Neuronal stem cell (in vitro differentiated cells): ENCODE measurements at regions not wholly inside any gene's neighbourhood (a gene's known extent, or its start where the extent isn't known, plus 50 kb on each side); places are given as distances from the start of the nearest gene placed in this dataset.
A peak's percentile ranks its signal among the peaks of the same experiment; 100 is the strongest.

ENCODE experiments used
- DNase-seq: peaks from one replicate; pipeline ENCODE4 v3.0.0-alpha.2; 2013; ENCODE audit warnings: low spot score
- H2AFZ ChIP-seq: one replicate; pipeline ENCODE4 v1.6.1; 2013; ENCODE audit warnings: mild to moderate bottlenecking, low read length, inconsistent platforms
- H2AK5ac ChIP-seq: 2 replicates; pipeline ENCODE4 v1.6.1; 2013; ENCODE audit warnings: low read depth, mild to moderate bottlenecking, inconsistent platforms, low read length, moderate library complexity, mixed read lengths
- H2BK120ac ChIP-seq: 2 replicates; pipeline ENCODE4 v1.6.1; 2013; ENCODE audit warnings: low read depth, mild to moderate bottlenecking, inconsistent platforms, low read length, moderate library complexity, mixed read lengths
- H2BK12ac ChIP-seq: one replicate; pipeline ENCODE4 v1.6.1; 2013; ENCODE audit warnings: low read length, inconsistent platforms
- H2BK15ac ChIP-seq: 2 replicates; pipeline ENCODE4 v1.6.1; 2013; ENCODE audit warnings: mild to moderate bottlenecking, low read length, inconsistent platforms, mixed read lengths
- H2BK5ac ChIP-seq: one replicate; pipeline ENCODE4 v1.6.1; 2013; ENCODE audit warnings: inconsistent platforms, mild to moderate bottlenecking, low read length, moderate library complexity
- H3K14ac ChIP-seq: one replicate; pipeline ENCODE4 v1.6.1; 2013; ENCODE audit warnings: low read length, inconsistent platforms
- H3K18ac ChIP-seq: 2 replicates; pipeline ENCODE4 v1.6.1; 2013; ENCODE audit warnings: low read length, inconsistent platforms
- H3K23ac ChIP-seq: 2 replicates; pipeline ENCODE4 v1.6.1; 2013; ENCODE audit warnings: low read depth, mild to moderate bottlenecking, mixed read lengths, low read length, inconsistent platforms; ENCODE audit not compliant: poor library complexity
- H3K27ac ChIP-seq: replicated peaks from 3 replicates; pipeline ENCODE4 v1.5.1; 2013; ENCODE audit warnings: low read length, inconsistent platforms
- H3K27me3 ChIP-seq, 3 experiments: 2 replicates each; pipeline ENCODE4 v1.6.1; 2013; ENCODE audit warnings: low read length in 3 of 3, mild to moderate bottlenecking in 2 of 3, inconsistent platforms in 1 of 3, low read depth in 1 of 3, mixed read lengths in 1 of 3, moderate library complexity in 1 of 3; ENCODE audit not compliant: control insufficient read depth in 3 of 3, insufficient read depth in 3 of 3
- H3K36me3 ChIP-seq, 2 donors: replicated peaks in 1 of 2; 2 replicates each; pipeline ENCODE4 v1.6.1; 2013; ENCODE audit warnings: low read length in 2 of 2; ENCODE audit not compliant: control insufficient read depth in 2 of 2, insufficient read depth in 2 of 2
- H3K4ac ChIP-seq: 2 replicates; pipeline ENCODE4 v1.6.1; 2013; ENCODE audit warnings: inconsistent platforms, mild to moderate bottlenecking, low read length, moderate library complexity
- H3K4me1 ChIP-seq, 2 donors: 1 replicate in 1 of 2; 2 replicates in 1 of 2; pipeline ENCODE4 v1.6.1; 2013; ENCODE audit warnings: low read length in 2 of 2, low read depth in 1 of 2; ENCODE audit not compliant: control insufficient read depth in 2 of 2, insufficient read depth in 1 of 2
- H3K4me2 ChIP-seq: one replicate; pipeline ENCODE4 v1.6.1; 2013; ENCODE audit warnings: mild to moderate bottlenecking, low read length, inconsistent platforms; ENCODE audit not compliant: insufficient read depth, poor library complexity, severe bottlenecking
- H3K4me3 ChIP-seq, 2 donors: 2 replicates each; pipeline ENCODE4 v1.5.1; 2013; ENCODE audit warnings: low read length in 2 of 2, mild to moderate bottlenecking in 2 of 2, inconsistent platforms in 1 of 2, moderate library complexity in 1 of 2
- H3K79me1 ChIP-seq: one replicate; pipeline ENCODE4 v1.6.1; 2013; ENCODE audit warnings: low read depth, mild to moderate bottlenecking, inconsistent platforms, low read length, moderate library complexity
- H3K9ac ChIP-seq: one replicate; pipeline ENCODE4 v1.6.1; 2013; ENCODE audit warnings: mild to moderate bottlenecking, low read depth, low read length, inconsistent platforms; ENCODE audit not compliant: poor library complexity
- H3K9me3 ChIP-seq, 2 donors: replicated peaks in 1 of 2; 2 replicates each; pipeline versions ENCODE3 to v1.6.1; 2013; ENCODE audit warnings: low read length in 2 of 2, mild to moderate bottlenecking in 2 of 2, inconsistent platforms in 1 of 2, low read depth in 1 of 2, mixed read lengths in 1 of 2, moderate library complexity in 1 of 2; ENCODE audit not compliant: control insufficient read depth in 2 of 2, insufficient read depth in 1 of 2
- H4K8ac ChIP-seq: one replicate; pipeline ENCODE4 v1.6.1; 2013; ENCODE audit warnings: low read depth, mild to moderate bottlenecking, inconsistent platforms, low read length, moderate library complexity
- H4K91ac ChIP-seq: one replicate; pipeline ENCODE4 v1.6.1; 2013; ENCODE audit warnings: low read length, low read depth, mild to moderate bottlenecking, inconsistent platforms; ENCODE audit not compliant: poor library complexity
- whole genome bisulfite sequencing, 2 donors: extraction: QIAGEN DNeasy Blood & Tissue Kit; methylation state at CpG; one replicate each; pipeline ENCODE4 v1.1.7; 2013; ENCODE audit warnings: missing lambda C conversion rate in 2 of 2, mixed read lengths in 1 of 2; ENCODE audit not compliant: insufficient read length in 2 of 2, insufficient replicate concordance in 1 of 2; ENCODE audit errors: extremely low coverage in 2 of 2; 5-methylcytosine and 5-hydroxymethylcytosine counted together

GRCh38 chr15:80333261-80333660, 70.9 kb upstream of the ARNT2 start:
- no peak overlapping the region for H3K9ac ChIP-seq
- H3K4ac ChIP-seq = no peak overlapping the region
- H3K79me1 ChIP-seq = no peaks in the 10 kb centered on the region
- H2BK12ac ChIP-seq = no peak overlapping the region
- no peak overlapping the region for H3K27ac ChIP-seq
- no peaks in the 10 kb centered on the region for H3K36me3 ChIP-seq
- H4K91ac ChIP-seq = no peak overlapping the region
- no peak overlapping the region for H2AK5ac ChIP-seq
- no peak overlapping the region for H3K4me3 ChIP-seq
- H3K18ac ChIP-seq = no peak overlapping the region
- H3K9me3 ChIP-seq = no peaks in the 10 kb centered on the region
- H2AFZ ChIP-seq = no peak overlapping the region
- no peak overlapping the region for H3K4me2 ChIP-seq
- no peak overlapping the region for H3K23ac ChIP-seq
- WGBS, 2 donors = no CpG with 5 or more reads among the region's 4 CpGs
- no peak for DNase-seq
- H2BK120ac ChIP-seq = no peak overlapping the region
- no peaks in the 10 kb centered on the region for H3K4me1 ChIP-seq
- peaks cover 0 to 19% (median 0%) of the 10 kb centered on the region in 3 experiments for H3K27me3 ChIP-seq
- H2BK5ac ChIP-seq = no peak overlapping the region
- H3K14ac ChIP-seq = no peak overlapping the region
- H4K8ac ChIP-seq = no peak overlapping the region
- H2BK15ac ChIP-seq = no peak overlapping the region

GRCh38 chr15:80334521-80334920, 69.7 kb upstream of the ARNT2 start:
- H2BK120ac ChIP-seq = no peak overlapping the region
- no peak overlapping the region for H2BK15ac ChIP-seq
- no peaks in the 10 kb centered on the region for H3K36me3 ChIP-seq
- H3K18ac ChIP-seq = no peak overlapping the region
- peaks cover 0 to 19% (median 0%) of the 10 kb centered on the region in 3 experiments for H3K27me3 ChIP-seq
- no peak overlapping the region for H3K4ac ChIP-seq
- H4K8ac ChIP-seq = no peak overlapping the region
- H3K9me3 ChIP-seq = no peaks in the 10 kb centered on the region
- no peak overlapping the region for H2BK5ac ChIP-seq
- H3K79me1 ChIP-seq = no peaks in the 10 kb centered on the region
- H2BK12ac ChIP-seq = no peak overlapping the region
- H3K4me3 ChIP-seq = no peak overlapping the region
- H2AFZ ChIP-seq = no peak overlapping the region
- H3K27ac ChIP-seq = no peak overlapping the region
- WGBS, 2 donors = no CpG with 5 or more reads among the region's 1 CpG
- no peak overlapping the region for H3K23ac ChIP-seq
- DNase-seq = no peak
- no peak overlapping the region for H4K91ac ChIP-seq
- no peak overlapping the region for H2AK5ac ChIP-seq
- no peak overlapping the region for H3K9ac ChIP-seq
- no peak overlapping the region for H3K4me2 ChIP-seq
- no peak overlapping the region for H3K14ac ChIP-seq
- no peaks in the 10 kb centered on the region for H3K4me1 ChIP-seq

- H2AK5ac ChIP-seq = no peak overlapping the region
- peaks cover 0 to 5% (median 0%) of the 10 kb centered on the region in 3 experiments for H3K27me3 ChIP-seq
- no peak overlapping the region for H2BK12ac ChIP-seq
- H3K4me2 ChIP-seq = no peak overlapping the region
- H3K27ac ChIP-seq = no peak overlapping the region
- H3K79me1 ChIP-seq = no peaks in the 10 kb centered on the region
- no peak overlapping the region for H3K18ac ChIP-seq
- no peak overlapping the region for H3K14ac ChIP-seq
- H4K91ac ChIP-seq = no peak overlapping the region
- H3K36me3 ChIP-seq = no peaks in the 10 kb centered on the region
- H3K4me1 ChIP-seq = no peaks in the 10 kb centered on the region
- no peaks in the 10 kb centered on the region for H3K9me3 ChIP-seq
- H2AFZ ChIP-seq = no peak overlapping the region
- no peak overlapping the region for H2BK15ac ChIP-seq
- no peak overlapping the region for H3K23ac ChIP-seq
- no peak overlapping the region for H3K9ac ChIP-seq
- H2BK5ac ChIP-seq = no peak overlapping the region
- WGBS, 2 donors = no CpG with 5 or more reads among the region's 3 CpGs
- H4K8ac ChIP-seq = no peak overlapping the region
- no peak overlapping the region for H3K4me3 ChIP-seq
- no peak overlapping the region for H2BK120ac ChIP-seq
- no peak for DNase-seq
- H3K4ac ChIP-seq = no peak overlapping the region
Observed at GRCh38 chr15:80339601-80340000, 64.6 kb upstream of the ARNT2 start.

GRCh38 chr15:80342148-80342547, 62.0 kb upstream of the ARNT2 start:
- Histone ChIP-seq H2AK5ac (no peak overlapping the region), H3K9ac (no peak overlapping the region), H3K27ac (no peak overlapping the region), H3K4ac (no peak overlapping the region), H3K4me2 (no peak overlapping the region), H2BK15ac (no peak overlapping the region), H2AFZ (no peak overlapping the region), H3K27me3 (no peaks in the 10 kb centered on the region), H3K9me3 (no peaks in the 10 kb centered on the region), H2BK12ac (no peak overlapping the region), H3K18ac (peak overlapping the region; percentile 21), H3K36me3 (no peaks in the 10 kb centered on the region), H3K14ac (no peak overlapping the region), H2BK120ac (no peak overlapping the region), H3K23ac (no peak overlapping the region), H2BK5ac (no peak overlapping the region), H4K8ac (no peak overlapping the region), H3K4me1 (no peaks in the 10 kb centered on the region), H4K91ac (no peak overlapping the region), H3K4me3 (no peak overlapping the region), H3K79me1 (no peaks in the 10 kb centered on the region)
- no peak for DNase-seq
- no CpG with 5 or more reads among the region's 4 CpGs for WGBS, 2 donors
